ENCODE measurements at regions not wholly inside any gene's neighbourhood (a gene's known extent, or its start where the extent isn't known, plus 50 kb on each side); places are given as distances from the start of the nearest gene placed in this dataset.

GRCh38 chr21:28334407-28334806, 658.3 kb downstream of the LTN1 start:
- Histone ChIP-seq H3K27ac (no peak overlapping the region), H3K4me3 (no peak overlapping the region)
- no peak for TF ChIP-seq CTCF (IDR thresholded peaks at IDR 0.05)
- no peak for DNase-seq (ENCODE audit: low spot score)

- no peak for TF ChIP-seq CTCF (IDR thresholded peaks at IDR 0.05)
- no peak overlapping the region for H3K27ac ChIP-seq
- DNase-seq (ENCODE audit: low spot score): no peak
- no peak overlapping the region for H3K4me3 ChIP-seq
Observed at GRCh38 chr21:28333578-28334075, 659.0 kb downstream of the LTN1 start.

- H3K27ac ChIP-seq: no peak overlapping the region
- no peak overlapping the region for H3K4me3 ChIP-seq
- DNase-seq (ENCODE audit: low spot score): no peak
- TF ChIP-seq CTCF (IDR thresholded peaks at IDR 0.05): no peak
Observed at GRCh38 chr21:28332796-28333195, 659.9 kb downstream of the LTN1 start.

- H3K27ac ChIP-seq: no peak overlapping the region
- no peak for TF ChIP-seq CTCF (IDR thresholded peaks at IDR 0.05)
- no peak overlapping the region for H3K4me3 ChIP-seq
- DNase-seq (ENCODE audit: low spot score): no peak
Observed at GRCh38 chr21:28325618-28326017, 667.1 kb downstream of the LTN1 start.

- Histone ChIP-seq H3K4me3 (no peak overlapping the region), H3K27ac (no peak overlapping the region)
- no peak for TF ChIP-seq CTCF (IDR thresholded peaks at IDR 0.05)
- DNase-seq (ENCODE audit: low spot score): no peak
Observed at GRCh38 chr21:28324690-28325089, 668.0 kb downstream of the LTN1 start.

- Histone ChIP-seq H3K27ac (no peak overlapping the region), H3K4me3 (no peak overlapping the region)
- TF ChIP-seq CTCF (IDR thresholded peaks at IDR 0.05): no peak
- DNase-seq (ENCODE audit: low spot score): no peak
Observed at GRCh38 chr21:28317177-28317950, 675.3 kb downstream of the LTN1 start.

Data from coronary artery (tissue), 2 donors.